ENCODE measurements at regions not wholly inside any gene's neighbourhood (a gene's known extent, or its start where the extent isn't known, plus 50 kb on each side); places are given as distances from the start of the nearest gene placed in this dataset.

DNA sequence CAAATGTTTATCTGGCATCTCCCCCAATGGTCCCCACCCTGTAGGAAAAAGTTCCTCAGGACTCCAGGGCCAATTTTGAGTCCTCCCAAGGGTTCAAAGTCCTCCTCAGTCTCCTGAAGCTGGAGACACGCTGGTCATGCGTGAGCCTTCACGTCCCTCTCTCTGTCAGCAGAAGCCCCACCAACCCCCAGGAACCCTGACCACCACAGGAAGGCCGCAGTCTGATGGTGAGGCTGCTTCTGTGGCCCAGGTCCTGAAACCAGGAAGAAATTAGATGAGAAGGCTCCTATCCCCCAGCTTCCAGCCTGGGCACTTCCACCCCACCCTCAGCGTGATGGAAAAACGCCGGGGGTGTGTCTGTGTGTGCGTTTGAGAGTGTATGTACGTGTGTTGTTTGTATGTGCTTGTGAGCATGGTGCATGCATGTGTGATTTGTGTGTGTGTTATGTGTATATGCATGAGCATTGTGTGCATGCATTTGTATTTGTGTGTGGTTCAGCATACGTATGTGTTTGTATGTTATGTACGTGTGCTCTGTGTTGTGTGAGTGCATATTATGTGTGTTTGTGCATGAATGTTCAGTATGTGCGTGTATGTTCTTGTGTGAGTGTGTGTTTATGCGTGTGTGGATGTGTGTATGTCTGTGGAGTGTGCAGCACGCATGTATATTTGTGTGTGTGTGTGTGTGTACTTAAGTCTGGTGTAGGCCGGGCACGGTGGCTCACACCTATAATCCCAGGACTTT lies 92.5 kb downstream of the SIK1 start:
- Histone ChIP-seq H3K79me2 (ENCODE audit: control insufficient read depth, insufficient read depth, low read length) (no peaks in the 10 kb centered on the region), H2AFZ (ENCODE audit: low read depth, low read length) (no peak overlapping the region), H3K36me3 (ENCODE audit: control insufficient read depth in 2 of 2, extremely low read depth in 1 of 2, insufficient read depth in 2 of 2, low read length in 2 of 2) (no peaks in the 10 kb centered on the region), H3K4me2 (ENCODE audit: insufficient read depth, low read length) (no peak overlapping the region), H3K4me3 (replicated peaks in 1 of 3; ENCODE audit: insufficient read depth in 1 of 3, low read depth in 1 of 3, low read length in 3 of 3) (no peak overlapping the region), H3K4me1 (ENCODE audit: control insufficient read depth, extremely low read depth, insufficient read depth, low read length) (peaks cover 27% of the 10 kb centered on the region), H3K9me3 (replicated peaks; ENCODE audit: control insufficient read depth, insufficient read depth, low read length) (no peaks in the 10 kb centered on the region), H3K9me1 (replicated peaks; ENCODE audit: control insufficient read depth, extremely low read depth, insufficient read depth, low read length) (no peaks in the 10 kb centered on the region), H3K9ac (replicated peaks; ENCODE audit: extremely low read depth, insufficient read depth, low read length) (no peak overlapping the region), H3K27me3 (ENCODE audit: control insufficient read depth in 2 of 2, insufficient read depth in 2 of 2, low read length in 2 of 2) (no peaks in the 10 kb centered on the region), H3K27ac (ENCODE audit: insufficient read depth, low read depth, low read length) (no peak overlapping the region), H4K20me1 (replicated peaks; ENCODE audit: control insufficient read depth, extremely low read depth, insufficient read depth, low read length) (no peaks in the 10 kb centered on the region)
- FAIRE-seq (no peak), DNase-seq (ENCODE audit: low read depth, low spot score) (no peak)
- dilution Hi-C loops (cut with MboI; ENCODE audit: extremely low pct_ligation_motif_present, low sequenced_read_pairs) = no loop called here
- no TSS peak for BruUV-seq (replicated peaks)
- TF ChIP-seq GATA2 (IDR thresholded peaks at IDR 0.05; ENCODE audit: insufficient read depth, insufficient read length, low read depth, low read length) (no peak), POLR2A (IDR thresholded peaks at IDR 0.05; ENCODE audit: low read depth, low read length) (no peak), JUN (IDR thresholded peaks at IDR 0.05; ENCODE audit: borderline replicate concordance, insufficient read depth, insufficient read length, low read depth) (no peak), EZH2 (IDR thresholded peaks at IDR 0.05; ENCODE audit: borderline replicate concordance, low read depth, low read length, severe bottlenecking) (no peak), MYC (IDR thresholded peaks at IDR 0.05; ENCODE audit: low read depth, low read length) (no peak), FOS (IDR thresholded peaks at IDR 0.05; ENCODE audit: borderline replicate concordance, insufficient read depth, low read length) (no peak), POLR2AphosphoS5 (IDR thresholded peaks at IDR 0.05; ENCODE audit: insufficient read depth, low read depth, low read length) (no peak)
- TF ChIP-seq, protein P1, sequence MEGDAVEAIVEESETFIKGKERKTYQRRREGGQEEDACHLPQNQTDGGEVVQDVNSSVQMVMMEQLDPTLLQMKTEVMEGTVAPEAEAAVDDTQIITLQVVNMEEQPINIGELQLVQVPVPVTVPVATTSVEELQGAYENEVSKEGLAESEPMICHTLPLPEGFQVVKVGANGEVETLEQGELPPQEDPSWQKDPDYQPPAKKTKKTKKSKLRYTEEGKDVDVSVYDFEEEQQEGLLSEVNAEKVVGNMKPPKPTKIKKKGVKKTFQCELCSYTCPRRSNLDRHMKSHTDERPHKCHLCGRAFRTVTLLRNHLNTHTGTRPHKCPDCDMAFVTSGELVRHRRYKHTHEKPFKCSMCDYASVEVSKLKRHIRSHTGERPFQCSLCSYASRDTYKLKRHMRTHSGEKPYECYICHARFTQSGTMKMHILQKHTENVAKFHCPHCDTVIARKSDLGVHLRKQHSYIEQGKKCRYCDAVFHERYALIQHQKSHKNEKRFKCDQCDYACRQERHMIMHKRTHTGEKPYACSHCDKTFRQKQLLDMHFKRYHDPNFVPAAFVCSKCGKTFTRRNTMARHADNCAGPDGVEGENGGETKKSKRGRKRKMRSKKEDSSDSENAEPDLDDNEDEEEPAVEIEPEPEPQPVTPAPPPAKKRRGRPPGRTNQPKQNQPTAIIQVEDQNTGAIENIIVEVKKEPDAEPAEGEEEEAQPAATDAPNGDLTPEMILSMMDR (IDR thresholded peaks at IDR 0.05; ENCODE audit: extremely low read depth in 1 of 2, insufficient read depth in 1 of 2, low read depth in 1 of 2, low read length in 2 of 2) = no peak
- POLR2A ChIA-PET = no interaction called here
- CTCF ChIA-PET = no interaction called here
- intact Hi-C loops (cut with micrococcal nuclease) = loop anchor here (5.0 kb wide), 1 partner anchor 323 kb away; the partner anchor contains the start of genes HSF2BP and RRP1B
